KMS-11 (cell line): ENCODE measurements at regions not wholly inside any gene's neighbourhood (a gene's known extent, or its start where the extent isn't known, plus 50 kb on each side); places are given as distances from the start of the nearest gene placed in this dataset.
"Not testable (repeated sequence)": the region's sequence is repeated elsewhere in the genome, so short reads cannot be mapped to it uniquely, and the experiment has no call there.

Experiments used
- H2AFZ ChIP-seq: fragments of 200-600 bp; sonication (generic); 2 replicates; pipeline ENCODE4 v1.6.1; 2016; ENCODE audit warnings: antibody characterized with exemption, mixed run types, low read depth
- H3K27ac ChIP-seq: fragments of 200-600 bp; sonication (generic); 2 replicates; pipeline ENCODE4 v1.6.1; 2016; ENCODE audit warnings: mild to moderate bottlenecking, mixed run types
- H3K27me3 ChIP-seq: fragments of 200-600 bp; sonication (generic); 2 replicates; pipeline ENCODE4 v1.6.1; 2017; ENCODE audit warnings: mild to moderate bottlenecking, low read depth, mixed run types, moderate library complexity; ENCODE audit not compliant: insufficient read depth
- H3K36me3 ChIP-seq: fragments of 200-600 bp; sonication (generic); 2 replicates; pipeline ENCODE4 v1.6.1; 2017; ENCODE audit warnings: mild to moderate bottlenecking, mixed run types; ENCODE audit not compliant: insufficient read depth
- H3K4me1 ChIP-seq: fragments of 200-600 bp; sonication (generic); 2 replicates; pipeline ENCODE4 v1.6.1; 2016; ENCODE audit warnings: mild to moderate bottlenecking, low read depth, mixed run types; ENCODE audit not compliant: poor library complexity, severe bottlenecking
- H3K4me2 ChIP-seq: fragments of 200-600 bp; sonication (generic); 2 replicates; pipeline ENCODE4 v1.7.0; 2016; ENCODE audit warnings: mild to moderate bottlenecking, mixed run types
- H3K4me3 ChIP-seq: fragments of 200-600 bp; sonication (generic); IDR thresholded peaks from 2 replicates; pipeline ENCODE4 v1.6.1; 2017; ENCODE audit warnings: low read depth, low read length, mixed read lengths; ENCODE audit not compliant: insufficient read depth
- H3K79me2 ChIP-seq: fragments of 200-600 bp; sonication (generic); 2 replicates; pipeline ENCODE4 v1.6.1; 2016; ENCODE audit warnings: low read depth, mixed run types; ENCODE audit not compliant: insufficient read depth
- H3K9ac ChIP-seq: fragments of 200-600 bp; sonication (generic); 2 replicates; pipeline ENCODE4 v1.6.1; 2016; ENCODE audit warnings: mild to moderate bottlenecking, mixed run types
- H4K20me1 ChIP-seq: fragments of 200-600 bp; sonication (generic); 2 replicates; pipeline ENCODE4 v1.6.1; 2016; ENCODE audit warnings: mild to moderate bottlenecking, mixed run types; ENCODE audit not compliant: insufficient read depth
- CTCF ChIP-seq: fragments of 200-600 bp; sonication (generic); conservative IDR thresholded peaks from 2 replicates; pipeline ENCODE4 v1.6.1; 2017; ENCODE audit warnings: low read depth, mild to moderate bottlenecking, antibody characterized with exemption, low read length, moderate library complexity, mixed read lengths

- no peak for TF ChIP-seq CTCF
- Histone ChIP-seq H3K4me1 (no peaks in the 10 kb centered on the region), H3K9ac (no peak overlapping the region), H3K27me3 (no peaks in the 10 kb centered on the region), H3K79me2 (no peaks in the 10 kb centered on the region), H3K36me3 (no peaks in the 10 kb centered on the region), H2AFZ (no peak overlapping the region), H3K27ac (no peak overlapping the region), H3K4me3 (no peak overlapping the region), H3K4me2 (no peak overlapping the region), H4K20me1 (no peaks in the 10 kb centered on the region)
These were observed 124.0 kb upstream of the COX7C start for GRCh38 chr5:86493777-86494176.

- no peak for TF ChIP-seq CTCF
- no peak overlapping the region for H3K9ac ChIP-seq
- no peak overlapping the region for H2AFZ ChIP-seq
- H3K4me1 ChIP-seq = no peaks in the 10 kb centered on the region
- H3K4me2 ChIP-seq = no peak overlapping the region
- no peaks in the 10 kb centered on the region for H4K20me1 ChIP-seq
- no peak overlapping the region for H3K4me3 ChIP-seq
- no peak overlapping the region for H3K27ac ChIP-seq
- H3K36me3 ChIP-seq = no peaks in the 10 kb centered on the region
- H3K27me3 ChIP-seq = no peaks in the 10 kb centered on the region
- H3K79me2 ChIP-seq = no peaks in the 10 kb centered on the region
These were observed 116.8 kb upstream of the COX7C start for GRCh38 chr5:86500947-86501346.

GRCh38 chr5:86507574-86507973 is 110.2 kb upstream of the COX7C start:
- Histone ChIP-seq H2AFZ (no peak overlapping the region), H3K36me3 (no peaks in the 10 kb centered on the region), H3K9ac (no peak overlapping the region), H3K4me2 (no peak overlapping the region), H3K4me3 (no peak overlapping the region), H3K27me3 (no peaks in the 10 kb centered on the region), H4K20me1 (no peaks in the 10 kb centered on the region), H3K4me1 (no peaks in the 10 kb centered on the region), H3K27ac (no peak overlapping the region), H3K79me2 (no peaks in the 10 kb centered on the region)
- TF ChIP-seq CTCF = no peak

GRCh38 chr5:86510330-86510915 is 107.3 kb upstream of the COX7C start:
- H3K4me2 ChIP-seq, H3K36me3 ChIP-seq, H3K9ac ChIP-seq: not testable (repeated sequence)

GRCh38 chr5:86523718-86524117 is 94.0 kb upstream of the COX7C start:
- no peak overlapping the region for H2AFZ ChIP-seq
- H4K20me1 ChIP-seq = no peaks in the 10 kb centered on the region
- H3K27ac ChIP-seq = no peak overlapping the region
- peaks cover 32% of the 10 kb centered on the region for H3K4me1 ChIP-seq
- H3K4me2 ChIP-seq = no peak overlapping the region
- no peaks in the 10 kb centered on the region; the same call in 1 of the 2 replicates for H3K36me3 ChIP-seq
- TF ChIP-seq CTCF = no peak
- no peaks in the 10 kb centered on the region for H3K79me2 ChIP-seq
- H3K9ac ChIP-seq = no peak overlapping the region
- no peak overlapping the region for H3K4me3 ChIP-seq
- H3K27me3 ChIP-seq = no peaks in the 10 kb centered on the region

More at GRCh38 chr5:86510330-86510915, 107.3 kb upstream of the COX7C start:
- not testable (repeated sequence) for H3K79me2 ChIP-seq, H4K20me1 ChIP-seq, H3K27ac ChIP-seq, H3K4me3 ChIP-seq, H3K27me3 ChIP-seq, H3K4me1 ChIP-seq, H2AFZ ChIP-seq
